ENCODE measurements at regions not wholly inside any gene's neighbourhood (a gene's known extent, or its start where the extent isn't known, plus 50 kb on each side); places are given as distances from the start of the nearest gene placed in this dataset.
"Not testable (repeated sequence)": the region's sequence is repeated elsewhere in the genome, so short reads cannot be mapped to it uniquely, and the experiment has no call there.

- no peak for DNase-seq
Observed at GRCh38 chr4:171519457-171519856, 293.7 kb upstream of the GALNTL6 start.

- DNase-seq: no peak
Observed at GRCh38 chr4:171517883-171518282, 295.3 kb upstream of the GALNTL6 start.

GRCh38 chr4:171516694-171517093 lies 296.5 kb upstream of the GALNTL6 start:
- no peak for DNase-seq

GRCh38 chr4:171484681-171485080 lies 328.5 kb upstream of the GALNTL6 start:
- no peak for DNase-seq

- DNase-seq: no peak
Observed at GRCh38 chr4:171478181-171478580, 335.0 kb upstream of the GALNTL6 start.

- not testable (repeated sequence) for DNase-seq
Observed at GRCh38 chr4:171475111-171475510, 338.1 kb upstream of the GALNTL6 start.

GRCh38 chr4:171473155-171473554 lies 340.0 kb upstream of the GALNTL6 start:
- no peak for DNase-seq

- no peak for DNase-seq
Observed at GRCh38 chr4:171472230-171472629, 341.0 kb upstream of the GALNTL6 start.

- DNase-seq: no peak
Observed at GRCh38 chr4:171464499-171464898, 348.7 kb upstream of the GALNTL6 start.

- no peak for DNase-seq
Observed at GRCh38 chr4:171461191-171461590, 352.0 kb upstream of the GALNTL6 start.

- DNase-seq: no peak
Observed at GRCh38 chr4:171448919-171449481, 364.2 kb upstream of the GALNTL6 start.

GRCh38 chr4:171448358-171448757 lies 364.8 kb upstream of the GALNTL6 start:
- no peak for DNase-seq

GRCh38 chr4:171441300-171441941 lies 371.8 kb upstream of the GALNTL6 start:
- DNase-seq: no peak

GRCh38 chr4:171433674-171434073 lies 379.5 kb upstream of the GALNTL6 start:
- no peak for DNase-seq

- DNase-seq: no peak
Observed at GRCh38 chr4:171432536-171432935, 380.7 kb upstream of the GALNTL6 start.

- no peak for DNase-seq
Observed at GRCh38 chr4:171430495-171430894, 382.7 kb upstream of the GALNTL6 start.

- DNase-seq: no peak
Observed at GRCh38 chr4:171397175-171397574, 416.0 kb upstream of the GALNTL6 start.

GRCh38 chr4:171390626-171391025 lies 422.6 kb upstream of the GALNTL6 start:
- no peak for DNase-seq

- DNase-seq: no peak
Observed at GRCh38 chr4:171378323-171378722, 434.9 kb upstream of the GALNTL6 start.

GRCh38 chr4:171376724-171377123 lies 436.5 kb upstream of the GALNTL6 start:
- no peak for DNase-seq

- no peak for DNase-seq
Observed at GRCh38 chr4:171353535-171353934, 459.7 kb upstream of the GALNTL6 start.

- no peak for DNase-seq
Observed at GRCh38 chr4:171348090-171348489, 465.1 kb upstream of the GALNTL6 start.

- DNase-seq: no peak
Observed at GRCh38 chr4:171342646-171343045, 470.6 kb upstream of the GALNTL6 start.

- no peak for DNase-seq
Observed at GRCh38 chr4:171340258-171340657, 472.9 kb upstream of the GALNTL6 start.

GRCh38 chr4:171334549-171334948 lies 478.7 kb upstream of the GALNTL6 start:
- no peak for DNase-seq

Data from SHP77 treated with DMSO at 0.1 percent for 48 hours (cell line).